H7 (cell line): ENCODE measurements at regions not wholly inside any gene's neighbourhood (a gene's known extent, or its start where the extent isn't known, plus 50 kb on each side); places are given as distances from the start of the nearest gene placed in this dataset.

Experiments used
- DNase-seq: peaks from one replicate; pipeline ENCODE4 v3.0.0; 2012
- H3K27me3 ChIP-seq: 2 replicates; pipeline ENCODE4 v1.6.0; 2011; ENCODE audit warnings: mild to moderate bottlenecking, low read length; ENCODE audit not compliant: control insufficient read depth, insufficient read depth
- H3K36me3 ChIP-seq: replicated peaks from 2 replicates; pipeline ENCODE4 v1.5.1; 2011; ENCODE audit warnings: low read length; ENCODE audit not compliant: control insufficient read depth, insufficient read depth
- H3K4me3 ChIP-seq: 2 replicates; pipeline ENCODE4 v1.5.1; 2011; ENCODE audit warnings: low read depth, mild to moderate bottlenecking, control low read depth, low read length, moderate library complexity; ENCODE audit not compliant: insufficient read depth

DNA sequence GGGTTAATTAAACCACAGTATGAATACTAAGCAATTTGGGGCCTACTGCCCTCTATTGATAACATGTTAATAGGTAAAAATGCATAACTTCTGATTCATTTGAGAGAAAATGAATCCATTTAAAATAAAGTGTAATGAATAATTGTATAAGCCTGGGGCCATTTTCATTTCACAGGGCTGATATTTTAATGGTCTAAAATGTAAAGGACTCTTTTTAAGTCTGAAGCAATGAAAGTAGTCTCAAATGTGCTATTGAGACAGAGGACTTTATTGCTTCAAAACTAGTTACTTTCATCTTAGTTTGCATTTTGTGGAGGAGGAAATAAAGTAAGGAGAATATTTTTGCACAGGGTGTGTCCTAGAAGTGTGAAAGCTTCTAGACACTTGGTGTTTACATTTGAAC is 155.4 kb downstream of the TLR5 start:
- Histone ChIP-seq H3K4me3 (no peak overlapping the region), H3K36me3 (no peaks in the 10 kb centered on the region), H3K27me3 (no peaks in the 10 kb centered on the region)
- DNase-seq = no peak

GRCh38 chr1:222989443-222989842 is 153.6 kb downstream of the TLR5 start:
- DNase-seq = no peak
- Histone ChIP-seq H3K27me3 (no peaks in the 10 kb centered on the region), H3K36me3 (no peaks in the 10 kb centered on the region)

GRCh38 chr1:222991177-222991576 is 151.9 kb downstream of the TLR5 start:
- Histone ChIP-seq H3K27me3 (no peaks in the 10 kb centered on the region), H3K36me3 (no peaks in the 10 kb centered on the region), H3K4me3 (no peak overlapping the region)
- no peak for DNase-seq

More at GRCh38 chr1:222989443-222989842, 153.6 kb downstream of the TLR5 start:
- H3K4me3 ChIP-seq = no peak overlapping the region

DNA sequence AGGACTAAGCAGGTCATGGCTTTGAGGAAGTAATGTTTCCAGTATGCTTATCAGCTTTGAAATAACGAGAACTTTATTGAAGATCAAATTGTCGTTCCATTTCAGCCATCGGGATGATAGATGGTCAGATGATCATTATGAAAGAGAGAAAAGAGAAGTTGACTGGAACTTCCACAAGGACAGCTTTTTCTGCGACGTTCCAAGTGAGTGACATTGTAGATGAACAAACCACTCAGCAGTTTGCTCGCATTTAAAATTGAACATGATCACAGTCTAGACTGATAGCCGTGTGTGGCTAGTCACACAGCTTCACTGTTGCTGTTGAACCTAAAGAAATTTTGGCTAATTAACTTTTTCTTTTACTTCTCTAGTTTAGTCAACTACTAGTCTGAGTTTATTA is 151.1 kb downstream of the TLR5 start:
- H3K27me3 ChIP-seq = no peaks in the 10 kb centered on the region
- no peak overlapping the region for H3K4me3 ChIP-seq
- no peak for DNase-seq
- H3K36me3 ChIP-seq = no peaks in the 10 kb centered on the region

- Histone ChIP-seq H3K27me3 (no peaks in the 10 kb centered on the region; the same call in 1 of the 2 replicates), H3K36me3 (no peaks in the 10 kb centered on the region), H3K4me3 (no peak overlapping the region)
- no peak for DNase-seq
Observed at GRCh38 chr1:222994511-222995235, 148.4 kb downstream of the TLR5 start.

- Histone ChIP-seq H3K4me3 (no peak overlapping the region), H3K36me3 (no peaks in the 10 kb centered on the region), H3K27me3 (no peaks in the 10 kb centered on the region; the same call in 1 of the 2 replicates)
- DNase-seq = no peak
Observed at GRCh38 chr1:222995236-222995580, 147.8 kb downstream of the TLR5 start.

GRCh38 chr1:222995620-222996309 is 147.3 kb downstream of the TLR5 start:
- no peaks in the 10 kb centered on the region; the same call in 1 of the 2 replicates for H3K27me3 ChIP-seq
- no peak for DNase-seq
- no peak overlapping the region for H3K4me3 ChIP-seq
- no peaks in the 10 kb centered on the region for H3K36me3 ChIP-seq

DNA sequence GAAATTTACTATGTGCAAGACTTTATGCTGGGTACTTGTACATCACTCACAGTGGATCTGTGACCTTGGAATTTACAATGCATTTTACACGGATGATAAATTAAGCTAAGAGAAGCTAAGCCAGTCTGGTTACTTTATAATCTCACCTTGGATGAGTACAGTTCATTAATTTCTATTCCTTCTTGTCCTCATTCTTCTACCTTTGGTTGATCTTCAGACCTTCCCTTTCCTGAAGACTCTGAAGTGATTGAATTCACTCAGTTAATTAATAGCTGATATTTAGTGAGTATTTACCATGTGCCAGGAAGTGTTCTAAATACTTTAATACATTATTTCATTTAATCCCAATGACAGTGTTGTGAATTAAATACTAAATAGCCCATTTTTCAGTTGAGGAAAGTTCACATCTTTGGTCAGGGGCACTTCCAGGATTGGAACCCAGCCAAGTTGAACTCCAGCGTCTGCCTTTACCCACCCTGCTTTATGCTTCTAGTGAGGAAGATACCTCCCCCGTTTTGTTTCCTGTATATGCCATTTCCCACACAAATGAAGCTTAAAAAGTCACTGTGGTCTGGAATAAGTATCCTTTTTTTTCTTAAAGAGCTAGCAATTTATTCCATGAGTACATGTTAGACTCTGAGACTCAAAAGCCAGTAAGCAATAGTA is 146.6 kb downstream of the TLR5 start:
- Histone ChIP-seq H3K27me3 (no peaks in the 10 kb centered on the region; the same call in 1 of the 2 replicates), H3K36me3 (no peaks in the 10 kb centered on the region), H3K4me3 (no peak overlapping the region)
- DNase-seq = no peak

DNA sequence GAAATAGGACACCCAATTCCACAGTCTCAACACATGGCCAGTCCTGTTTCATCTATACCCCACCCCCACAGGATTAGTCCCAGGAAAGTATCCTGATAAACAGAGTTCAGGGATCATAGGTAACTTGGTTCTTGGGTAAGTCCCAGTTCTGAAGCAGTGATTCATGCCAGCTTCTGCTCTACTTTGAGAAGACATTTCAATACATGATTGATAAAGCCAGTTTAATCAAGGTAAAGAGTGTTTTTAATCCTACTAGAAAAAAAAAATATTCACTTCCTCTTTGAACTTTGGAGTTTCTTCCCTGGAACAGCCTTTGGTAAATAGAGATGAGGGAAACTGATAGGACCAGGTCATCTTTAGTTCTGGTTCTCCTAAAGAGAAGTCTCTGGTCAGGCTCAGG is 142.4 kb downstream of the TLR5 start:
- Histone ChIP-seq H3K36me3 (no peaks in the 10 kb centered on the region), H3K4me3 (no peak overlapping the region), H3K27me3 (no peaks in the 10 kb centered on the region; the same call in 1 of the 2 replicates)
- no peak for DNase-seq

DNA sequence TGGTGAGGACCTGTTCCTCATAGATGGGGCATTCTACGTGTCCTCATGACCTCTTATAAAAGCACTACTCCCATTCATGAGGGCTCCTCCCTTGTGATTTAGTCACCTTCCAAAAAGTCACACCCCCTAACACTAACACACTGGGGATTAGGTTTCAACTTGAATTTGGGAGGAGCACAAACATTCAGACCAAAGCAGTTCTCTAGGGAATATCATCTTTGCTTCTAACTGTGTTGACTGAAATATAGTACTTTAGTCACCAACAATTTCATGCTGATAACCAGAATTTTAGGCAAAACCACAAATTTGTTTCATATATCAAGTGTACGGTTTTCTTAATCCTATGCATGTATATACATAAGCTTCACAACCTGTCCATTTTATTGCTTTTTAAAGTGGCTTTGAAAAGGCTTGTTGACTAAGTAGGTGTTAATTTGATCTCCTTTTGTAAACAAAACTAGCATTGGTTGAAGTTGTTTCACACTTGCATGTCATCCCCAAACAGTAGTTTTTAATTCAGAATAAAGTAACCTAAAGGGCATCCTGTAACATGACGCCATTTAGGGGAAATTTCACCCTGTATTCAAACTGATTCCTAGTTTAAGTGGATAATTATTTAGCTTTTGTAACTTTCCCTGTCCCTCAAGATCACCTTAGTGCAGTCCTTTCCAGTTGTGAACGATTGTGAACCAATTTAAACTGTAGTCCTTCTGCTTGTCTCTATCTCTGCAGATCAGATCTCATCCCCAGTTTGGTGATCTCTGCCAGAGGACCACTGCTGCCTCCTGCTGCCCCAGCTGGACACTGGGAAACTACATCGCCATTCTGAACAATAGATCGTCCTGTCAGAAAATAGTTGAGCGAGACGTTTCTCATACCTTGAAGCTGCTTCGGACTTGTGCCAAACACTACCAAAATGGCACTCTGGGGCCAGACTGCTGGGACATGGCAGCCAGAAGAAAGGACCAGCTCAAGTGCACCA is 141.1 kb downstream of the TLR5 start:
- H3K36me3 ChIP-seq = no peaks in the 10 kb centered on the region
- no peaks in the 10 kb centered on the region; the same call in 1 of the 2 replicates for H3K27me3 ChIP-seq
- no peak for DNase-seq
- no peak overlapping the region for H3K4me3 ChIP-seq

GRCh38 chr1:223003549-223003948 is 139.5 kb downstream of the TLR5 start:
- Histone ChIP-seq H3K36me3 (no peaks in the 10 kb centered on the region), H3K4me3 (no peak overlapping the region), H3K27me3 (no peaks in the 10 kb centered on the region; the same call in 1 of the 2 replicates)
- DNase-seq = no peak

GRCh38 chr1:223006371-223006770 is 136.7 kb downstream of the TLR5 start:
- H3K27me3 ChIP-seq = no peaks in the 10 kb centered on the region; the same call in 1 of the 2 replicates
- DNase-seq = no peak
- H3K36me3 ChIP-seq = no peaks in the 10 kb centered on the region
- no peak overlapping the region for H3K4me3 ChIP-seq

GRCh38 chr1:223006917-223007648 is 136.0 kb downstream of the TLR5 start:
- H3K27me3 ChIP-seq = no peaks in the 10 kb centered on the region; the same call in 1 of the 2 replicates
- DNase-seq = no peak
- no peak overlapping the region for H3K4me3 ChIP-seq
- no peaks in the 10 kb centered on the region for H3K36me3 ChIP-seq
